ENCODE measurements at regions not wholly inside any gene's neighbourhood (a gene's known extent, or its start where the extent isn't known, plus 50 kb on each side); places are given as distances from the start of the nearest gene placed in this dataset.

- no peak for DNase-seq (ENCODE audit: low read depth)
- H3K4me3 ChIP-seq (ENCODE audit: low read depth, low read length): no peak overlapping the region
- TF ChIP-seq CTCF (conservative IDR thresholded peaks at IDR 0.05; ENCODE audit: low read depth, low read length): no peak
These were observed 2036.5 kb upstream of the CELF4 start for GRCh38 chr18:39602131-39602530.

GRCh38 chr18:39600894-39601293, 2035.3 kb upstream of the CELF4 start:
- peak; percentile 27 for DNase-seq (ENCODE audit: low read depth)
- TF ChIP-seq CTCF (conservative IDR thresholded peaks at IDR 0.05; ENCODE audit: low read depth, low read length): no peak
- no peak overlapping the region for H3K4me3 ChIP-seq (ENCODE audit: low read depth, low read length)

- no peak for DNase-seq (ENCODE audit: low read depth)
- no peak for TF ChIP-seq CTCF (conservative IDR thresholded peaks at IDR 0.05; ENCODE audit: low read depth, low read length)
- no peak overlapping the region for H3K4me3 ChIP-seq (ENCODE audit: low read depth, low read length)
These were observed 2033.7 kb upstream of the CELF4 start for GRCh38 chr18:39599251-39599650.

GRCh38 chr18:39596891-39597290, 2031.3 kb upstream of the CELF4 start:
- DNase-seq (ENCODE audit: low read depth): no peak
- no peak for TF ChIP-seq CTCF (conservative IDR thresholded peaks at IDR 0.05; ENCODE audit: low read depth, low read length)
- no peak overlapping the region for H3K4me3 ChIP-seq (ENCODE audit: low read depth, low read length)

GRCh38 chr18:39596221-39596620, 2030.6 kb upstream of the CELF4 start:
- TF ChIP-seq CTCF (conservative IDR thresholded peaks at IDR 0.05; ENCODE audit: low read depth, low read length): no peak
- DNase-seq (ENCODE audit: low read depth): no peak
- no peak overlapping the region for H3K4me3 ChIP-seq (ENCODE audit: low read depth, low read length)

- no peak for DNase-seq (ENCODE audit: low read depth)
- no peak for TF ChIP-seq CTCF (conservative IDR thresholded peaks at IDR 0.05; ENCODE audit: low read depth, low read length)
These were observed 2028.6 kb upstream of the CELF4 start for GRCh38 chr18:39594206-39594605.

GRCh38 chr18:39591649-39592048, 2026.1 kb upstream of the CELF4 start:
- no peak overlapping the region for H3K4me3 ChIP-seq (ENCODE audit: low read depth, low read length)
- TF ChIP-seq CTCF (conservative IDR thresholded peaks at IDR 0.05; ENCODE audit: low read depth, low read length): no peak
- DNase-seq (ENCODE audit: low read depth): no peak

More at GRCh38 chr18:39594206-39594605, 2028.6 kb upstream of the CELF4 start:
- H3K4me3 ChIP-seq (ENCODE audit: low read depth, low read length): no peak overlapping the region
